Pancreas (tissue), 10 donors: ENCODE measurements at regions not wholly inside any gene's neighbourhood (a gene's known extent, or its start where the extent isn't known, plus 50 kb on each side); places are given as distances from the start of the nearest gene placed in this dataset.
A peak's percentile ranks its signal among the peaks of the same experiment; 100 is the strongest.

Experiments
- ATAC-seq, 4 donors: fragments of 200-7000 bp; cut with Tn5 transposase; one replicate each; pipeline versions ENCODE4 v1.8.0 to v1.9.1; 2020; ENCODE audit warnings: mild to moderate bottlenecking in 4 of 4, moderate library complexity in 4 of 4
- DNase-seq, 6 donors: peaks; one replicate each; pipeline ENCODE4 v3.0.0-alpha.2; 2020
- FAIRE-seq: peaks from 2 replicates; lab custom pipeline; 2012; peaks lifted over from hg19 to GRCh38; lab: Jason Lieb, UNC
- H3K27ac ChIP-seq, 4 donors: fragments of 200-600 bp; sonication (generic); 1 replicate in 3 of 4; 2 replicates in 1 of 4; pipeline versions ENCODE4 v1.5.0 to v1.8.0; 2020
- H3K27me3 ChIP-seq, 4 donors: fragments of 200-600 bp; one replicate each; pipeline ENCODE4 v1.8.0; 2021
- H3K36me3 ChIP-seq, 3 donors: fragments of 200-600 bp; sonication (generic) in 1 of 3; one replicate each; pipeline versions ENCODE4 v1.5.0 to v1.8.0; 2020 to 2021
- H3K4me1 ChIP-seq, 3 donors: fragments of 200-600 bp; one replicate each; pipeline ENCODE4 v1.8.0; 2021
- H3K4me3 ChIP-seq, 4 donors: fragments of 200-600 bp; sonication (generic) in 2 of 4; one replicate each; pipeline versions ENCODE4 v1.5.0 to v1.8.0; 2020 to 2021
- H3K9me3 ChIP-seq, 4 donors: fragments of 200-600 bp; one replicate each; pipeline ENCODE4 v1.8.0; 2021
- CTCF ChIP-seq, 4 donors: fragments of 200-600 bp; sonication (generic) in 3 of 4; IDR thresholded peaks; one replicate each; pipeline versions ENCODE4 v1.5.0 to v1.8.0; 2021; ENCODE audit warnings: antibody characterized with exemption in 4 of 4
- WGBS, 2 donors: extraction: QIAGEN DNeasy Blood & Tissue Kit; methylation state at CpG; one replicate each; pipeline ENCODE4 v1.1.7; 2013; 5-methylcytosine and 5-hydroxymethylcytosine counted together
- intact Hi-C, 3 donors: fragments of 100-400 bp; cut with DNase I; formaldehyde crosslinking; loops; one replicate each; pipeline versions ENCODE4 v1.11.1 to v1.14.2; 2022
- donor health status: healthy with polysubstance abuse.
- donor health status: DM: no; HTN: no; CAD: no; lungs with moderate emphysema.
- donor health status: DM: no; HTN: no; CAD: no.
- donor health status: control.
- donor health status: control.
- donor health status: Bipolar disorder and iron deficiency.
- donor health status: DM: yes; HTN: yes; CAD: no.
- donor health status: DM: no; HTN: no; CAD: no.
- donor health status: DM: no; HTN: no; CAD: no.
- donor health status: DM: yes; HTN: yes; CAD: no.

GRCh38 chr21:19781881-19782652 lies 1216.1 kb upstream of the NCAM2 start:
- intact Hi-C loops: no loop called here
- FAIRE-seq (no peak), ATAC-seq (no peak), DNase-seq (no peak)
- WGBS, 2 donors: 85 to 86% methylated on average over 7 of the region's 7 CpGs
- TF ChIP-seq CTCF (IDR thresholded peaks at IDR 0.05): no peak
- Histone ChIP-seq H3K36me3 (no peaks in the 10 kb centered on the region), H3K27me3 (no peaks in the 10 kb centered on the region), H3K4me1 (no peaks in the 10 kb centered on the region), H3K4me3 (no peak overlapping the region), H3K9me3 (no peaks in the 10 kb centered on the region), H3K27ac (no peak overlapping the region)

GRCh38 chr21:19785941-19786340 lies 1212.3 kb upstream of the NCAM2 start:
- H3K27ac ChIP-seq: no peak overlapping the region
- no peak for TF ChIP-seq CTCF (IDR thresholded peaks at IDR 0.05)
- H3K4me3 ChIP-seq: no peak overlapping the region
- ATAC-seq: peak in 1 of 4 donors; percentile 24
- WGBS, 2 donors: 40 to 44% methylated on average over 3 of the region's 3 CpGs
- H3K4me1 ChIP-seq: no peaks in the 10 kb centered on the region
- H3K36me3 ChIP-seq: no peaks in the 10 kb centered on the region
- FAIRE-seq: no peak
- intact Hi-C loops: no loop called here
- no peak for DNase-seq
- H3K9me3 ChIP-seq: no peaks in the 10 kb centered on the region
- H3K27me3 ChIP-seq: no peaks in the 10 kb centered on the region

GRCh38 chr21:19792004-19792403 lies 1206.2 kb upstream of the NCAM2 start:
- 41 to 44% methylated on average over 4 of the region's 4 CpGs for WGBS, 2 donors
- Histone ChIP-seq H3K27ac (no peak overlapping the region), H3K4me1 (peaks cover 6 to 21% (median 9%) of the 10 kb centered on the region in 3 donors)

DNA sequence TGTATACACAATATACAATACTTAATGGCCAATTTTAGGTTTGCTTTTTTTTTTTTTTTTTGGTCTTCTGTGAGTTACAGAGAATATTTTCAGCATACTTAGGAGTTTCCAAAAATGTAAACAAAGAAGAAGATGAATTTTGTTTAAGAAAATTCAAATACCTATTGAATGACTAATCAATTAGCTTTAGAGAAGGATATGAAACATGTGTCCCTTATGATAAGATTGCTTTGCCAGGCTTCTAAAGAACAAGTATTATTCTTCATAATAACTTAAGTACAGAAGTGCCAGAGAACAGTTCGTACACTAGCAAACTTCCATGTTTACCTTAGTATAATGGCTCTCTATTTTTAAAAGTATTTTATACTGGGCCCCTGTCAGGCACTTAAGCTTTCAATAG lies 1191.0 kb upstream of the NCAM2 start:
- no peak for DNase-seq

More at GRCh38 chr21:19792004-19792403, 1206.2 kb upstream of the NCAM2 start:
- DNase-seq (no peak), ATAC-seq (peak in 3 of 4 donors; percentile 73 to 95 (median 85)), FAIRE-seq (no peak)
- Histone ChIP-seq H3K36me3 (no peaks in the 10 kb centered on the region), H3K9me3 (no peaks in the 10 kb centered on the region), H3K4me3 (no peak overlapping the region), H3K27me3 (no peaks in the 10 kb centered on the region)
- TF ChIP-seq CTCF (IDR thresholded peaks at IDR 0.05): no peak
- intact Hi-C loops: no loop called here

More for the DNA sequence above, 1191.0 kb upstream of the NCAM2 start:
- Histone ChIP-seq H3K27ac (no peak overlapping the region), H3K4me3 (no peak overlapping the region), H3K36me3 (no peaks in the 10 kb centered on the region), H3K4me1 (no peaks in the 10 kb centered on the region), H3K27me3 (no peaks in the 10 kb centered on the region), H3K9me3 (no peaks in the 10 kb centered on the region)
- intact Hi-C loops: no loop called here
- no peak for TF ChIP-seq CTCF (IDR thresholded peaks at IDR 0.05)
- ATAC-seq (no peak), FAIRE-seq (peak; percentile 5)
- WGBS, 2 donors: 69 to 76% methylated on average over 1 of the region's 1 CpG
